HepG2 (cell line): ENCODE measurements at regions not wholly inside any gene's neighbourhood (a gene's known extent, or its start where the extent isn't known, plus 50 kb on each side); places are given as distances from the start of the nearest gene placed in this dataset.

ENCODE experiments used
- ATM ChIP-seq: fragments of 450-650 bp; IDR thresholded peaks from 2 replicates; pipeline ENCODE4 v1.7.1; 2017; ENCODE audit warnings: mild to moderate bottlenecking, borderline replicate concordance
- ETV5 ChIP-seq: IDR thresholded peaks from 2 replicates; pipeline ENCODE4 v1.6.1; 2018; ENCODE audit warnings: missing biosample characterization, missing genetic modification reagents, inconsistent platforms, borderline replicate concordance
- GZF1 ChIP-seq: sonication (generic); formaldehyde crosslinking; IDR thresholded peaks from 2 replicates; pipeline ENCODE4 v1.5.1; 2020; ENCODE audit warnings: mild to moderate bottlenecking, missing genetic modification reagents
- HOMEZ ChIP-seq: IDR thresholded peaks from 2 replicates; pipeline ENCODE4 v1.6.1; 2016; ENCODE audit warnings: low read depth
- ONECUT2 ChIP-seq: sonication (generic); formaldehyde crosslinking; IDR thresholded peaks from 2 replicates; pipeline ENCODE4 v1.4.0; 2020; ENCODE audit warnings: missing genetic modification reagents
- PHF21A ChIP-seq: sonication (generic); formaldehyde crosslinking; IDR thresholded peaks from 2 replicates; pipeline ENCODE4 v1.5.0; 2020; ENCODE audit warnings: mild to moderate bottlenecking, missing genetic modification reagents
- TCF7 ChIP-seq: sonication (generic); IDR thresholded peaks from 2 replicates; pipeline ENCODE4 v1.6.1; 2016; ENCODE audit warnings: antibody characterized with exemption, low read depth
- YEATS4 ChIP-seq: sonication (generic); formaldehyde crosslinking; IDR thresholded peaks from 2 replicates; pipeline ENCODE4 v1.4.0; 2020; ENCODE audit warnings: missing genetic modification reagents, borderline replicate concordance
- ZFP37 ChIP-seq: sonication (generic); formaldehyde crosslinking; IDR thresholded peaks from 2 replicates; pipeline ENCODE4 v1.4.0; 2020; ENCODE audit warnings: missing genetic modification reagents, borderline replicate concordance
- ZNF10 ChIP-seq: sonication (generic); formaldehyde crosslinking; IDR thresholded peaks from 2 replicates; pipeline ENCODE4 v1.4.0; 2020; ENCODE audit warnings: mild to moderate bottlenecking, low read depth, missing genetic modification reagents, borderline replicate concordance
- ZNF382 ChIP-seq: sonication (generic); formaldehyde crosslinking; IDR thresholded peaks from 2 replicates; pipeline ENCODE4 v1.5.0; 2020; ENCODE audit warnings: missing genetic modification reagents, mild to moderate bottlenecking, borderline replicate concordance
- ZNF468 ChIP-seq: sonication (generic); formaldehyde crosslinking; IDR thresholded peaks from 2 replicates; pipeline ENCODE4 v1.8.0; 2022; ENCODE audit warnings: mild to moderate bottlenecking, moderate library complexity, missing genetic modification reagents
- ZNF567 ChIP-seq: sonication (generic); formaldehyde crosslinking; IDR thresholded peaks from 2 replicates; pipeline ENCODE4 v1.8.1; 2023; ENCODE audit warnings: mild to moderate bottlenecking, missing genetic modification reagents, borderline replicate concordance
- ZNF614 ChIP-seq: IDR thresholded peaks from 2 replicates; pipeline ENCODE4 v1.6.1; 2018; ENCODE audit warnings: missing biosample characterization, missing genetic modification reagents, inconsistent platforms, borderline replicate concordance
- TF ChIP-seq, protein P1 (sequence below): sonication (generic); formaldehyde crosslinking; IDR thresholded peaks from 2 replicates; pipeline ENCODE4 v1.5.1; 2020; ENCODE audit warnings: missing genetic modification reagents, mild to moderate bottlenecking, borderline replicate concordance
- TF ChIP-seq, protein P2 (sequence below): IDR thresholded peaks from 2 replicates; pipeline ENCODE4 v1.6.1; 2016; ENCODE audit warnings: missing biosample characterization, missing genetic modification reagents, low read depth
- TF ChIP-seq, protein P3 (sequence below): sonication (generic); formaldehyde crosslinking; IDR thresholded peaks from 2 replicates; pipeline ENCODE4 v1.4.0; 2020; ENCODE audit warnings: missing genetic modification reagents, low read depth, mild to moderate bottlenecking, borderline replicate concordance
- TF ChIP-seq, protein P4 (sequence below): sonication (generic); formaldehyde crosslinking; IDR thresholded peaks from 2 replicates; pipeline ENCODE4 v1.8.0; 2022; ENCODE audit warnings: missing genetic modification reagents, mild to moderate bottlenecking, inconsistent platforms, borderline replicate concordance
- TF ChIP-seq, protein P5 (sequence below): sonication (generic); formaldehyde crosslinking; IDR thresholded peaks from 2 replicates; pipeline ENCODE4 v1.4.0; 2020; ENCODE audit warnings: missing genetic modification reagents

GRCh38 chr2:42978175-42978886 is 185.9 kb upstream of the HAAO start (continued):
- TF ChIP-seq, protein P1, sequence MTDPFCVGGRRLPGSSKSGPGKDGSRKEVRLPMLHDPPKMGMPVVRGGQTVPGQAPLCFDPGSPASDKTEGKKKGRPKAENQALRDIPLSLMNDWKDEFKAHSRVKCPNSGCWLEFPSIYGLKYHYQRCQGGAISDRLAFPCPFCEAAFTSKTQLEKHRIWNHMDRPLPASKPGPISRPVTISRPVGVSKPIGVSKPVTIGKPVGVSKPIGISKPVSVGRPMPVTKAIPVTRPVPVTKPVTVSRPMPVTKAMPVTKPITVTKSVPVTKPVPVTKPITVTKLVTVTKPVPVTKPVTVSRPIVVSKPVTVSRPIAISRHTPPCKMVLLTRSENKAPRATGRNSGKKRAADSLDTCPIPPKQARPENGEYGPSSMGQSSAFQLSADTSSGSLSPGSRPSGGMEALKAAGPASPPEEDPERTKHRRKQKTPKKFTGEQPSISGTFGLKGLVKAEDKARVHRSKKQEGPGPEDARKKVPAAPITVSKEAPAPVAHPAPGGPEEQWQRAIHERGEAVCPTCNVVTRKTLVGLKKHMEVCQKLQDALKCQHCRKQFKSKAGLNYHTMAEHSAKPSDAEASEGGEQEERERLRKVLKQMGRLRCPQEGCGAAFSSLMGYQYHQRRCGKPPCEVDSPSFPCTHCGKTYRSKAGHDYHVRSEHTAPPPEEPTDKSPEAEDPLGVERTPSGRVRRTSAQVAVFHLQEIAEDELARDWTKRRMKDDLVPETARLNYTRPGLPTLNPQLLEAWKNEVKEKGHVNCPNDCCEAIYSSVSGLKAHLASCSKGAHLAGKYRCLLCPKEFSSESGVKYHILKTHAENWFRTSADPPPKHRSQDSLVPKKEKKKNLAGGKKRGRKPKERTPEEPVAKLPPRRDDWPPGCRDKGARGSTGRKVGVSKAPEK: peak; percentile 94; the same call in 1 of the 2 replicates
- TF ChIP-seq, protein P2, sequence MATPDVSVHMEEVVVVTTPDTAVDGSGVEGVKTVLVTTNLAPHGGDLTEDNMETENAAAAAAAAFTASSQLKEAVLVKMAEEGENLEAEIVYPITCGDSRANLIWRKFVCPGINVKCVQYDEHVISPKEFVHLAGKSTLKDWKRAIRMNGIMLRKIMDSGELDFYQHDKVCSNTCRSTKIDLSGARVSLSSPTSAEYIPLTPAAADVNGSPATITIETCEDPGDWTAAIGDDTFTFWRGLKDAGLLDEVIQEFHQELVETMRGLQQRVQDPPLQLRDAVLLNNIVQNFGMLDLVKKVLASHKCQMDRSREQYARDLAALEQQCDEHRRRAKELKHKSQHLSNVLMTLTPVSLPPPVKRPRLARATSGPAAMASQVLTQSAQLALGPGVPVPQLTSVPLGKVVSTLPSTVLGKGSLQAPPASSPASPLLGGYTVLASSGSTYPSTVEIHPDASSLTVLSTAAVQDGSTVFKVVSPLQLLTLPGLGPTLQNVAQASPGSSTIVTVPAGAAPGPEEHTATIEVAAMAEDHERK: no peak
- 0 out of 2 replicates have a peak, but pooled peaks have one; percentile 75 for TF ChIP-seq ZNF468 (CRISPR knock-in tag)
- TF ChIP-seq, protein P3, sequence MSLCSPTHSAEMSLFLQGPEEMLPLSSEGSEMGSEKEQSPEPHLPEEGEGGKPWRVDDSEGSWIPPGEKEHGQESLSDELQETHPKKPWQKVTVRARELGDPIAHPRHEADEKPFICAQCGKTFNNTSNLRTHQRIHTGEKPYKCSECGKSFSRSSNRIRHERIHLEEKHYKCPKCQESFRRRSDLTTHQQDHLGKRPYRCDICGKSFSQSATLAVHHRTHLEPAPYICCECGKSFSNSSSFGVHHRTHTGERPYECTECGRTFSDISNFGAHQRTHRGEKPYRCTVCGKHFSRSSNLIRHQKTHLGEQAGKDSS (CRISPR knock-in tag): peak; percentile 75; the same call in 1 of the 2 replicates
- TF ChIP-seq ZFP37 (CRISPR knock-in tag): no peak
- TF ChIP-seq ETV5: peak; percentile 83; the same call in 1 of the 2 replicates
- TF ChIP-seq, protein P4, sequence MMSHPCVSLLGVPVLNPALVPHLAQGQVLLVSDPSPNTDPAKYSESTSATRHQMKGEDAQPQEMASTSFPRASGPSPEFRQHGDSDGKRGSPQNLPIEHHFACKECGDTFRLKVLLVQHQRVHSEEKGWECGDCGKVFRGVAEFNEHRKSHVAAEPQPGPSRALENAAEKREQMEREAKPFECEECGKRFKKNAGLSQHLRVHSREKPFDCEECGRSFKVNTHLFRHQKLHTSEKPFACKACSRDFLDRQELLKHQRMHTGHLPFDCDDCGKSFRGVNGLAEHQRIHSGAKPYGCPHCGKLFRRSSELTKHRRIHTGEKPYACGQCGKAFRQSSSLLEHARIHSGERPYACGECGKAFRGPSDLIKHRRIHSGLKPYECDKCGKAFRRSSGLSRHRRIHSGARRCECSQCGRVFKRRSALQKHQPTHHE (CRISPR knock-in tag): peak; percentile 95; the same call in 1 of the 2 replicates
- peak; percentile 78 for TF ChIP-seq ZNF614
- TF ChIP-seq, protein P5, sequence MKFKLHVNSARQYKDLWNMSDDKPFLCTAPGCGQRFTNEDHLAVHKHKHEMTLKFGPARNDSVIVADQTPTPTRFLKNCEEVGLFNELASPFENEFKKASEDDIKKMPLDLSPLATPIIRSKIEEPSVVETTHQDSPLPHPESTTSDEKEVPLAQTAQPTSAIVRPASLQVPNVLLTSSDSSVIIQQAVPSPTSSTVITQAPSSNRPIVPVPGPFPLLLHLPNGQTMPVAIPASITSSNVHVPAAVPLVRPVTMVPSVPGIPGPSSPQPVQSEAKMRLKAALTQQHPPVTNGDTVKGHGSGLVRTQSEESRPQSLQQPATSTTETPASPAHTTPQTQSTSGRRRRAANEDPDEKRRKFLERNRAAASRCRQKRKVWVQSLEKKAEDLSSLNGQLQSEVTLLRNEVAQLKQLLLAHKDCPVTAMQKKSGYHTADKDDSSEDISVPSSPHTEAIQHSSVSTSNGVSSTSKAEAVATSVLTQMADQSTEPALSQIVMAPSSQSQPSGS: peak; percentile 85
- no peak for TF ChIP-seq ATM
- TF ChIP-seq HOMEZ (CRISPR knock-in tag): peak; percentile 85; the same call in 1 of the 2 replicates
- TF ChIP-seq TCF7: no peak; the same call in 1 of the 2 replicates
- TF ChIP-seq ZNF567 (CRISPR knock-in tag): no peak
- peak; percentile 50; the same call in 1 of the 2 replicates for TF ChIP-seq ONECUT2 (CRISPR knock-in tag)
- TF ChIP-seq ZNF10: no peak
- peak; percentile 97 for TF ChIP-seq PHF21A (CRISPR knock-in tag)
- peak; percentile 80 for TF ChIP-seq YEATS4
- TF ChIP-seq ZNF382: no peak
- TF ChIP-seq GZF1 (CRISPR knock-in tag): peak; percentile 82; the same call in 1 of the 2 replicates
